Common myeloid progenitor, CD34-positive (primary cell): ENCODE measurements at regions not wholly inside any gene's neighbourhood (a gene's known extent, or its start where the extent isn't known, plus 50 kb on each side); places are given as distances from the start of the nearest gene placed in this dataset.

Experiments used
- CTCF ChIA-PET: fragments of 350-600 bp; sonication (Branson Sonifier 250); formaldehyde crosslinking; loops from one replicate; lab custom pipeline; 2021; ENCODE audit warnings: antibody characterized with exemption; lab: Charles Lee
- POLR2A ChIA-PET: fragments of 350-600 bp; sonication (Branson Sonifier 250); formaldehyde crosslinking; loops from one replicate; lab custom pipeline; 2021; ENCODE audit warnings: antibody characterized with exemption; lab: Charles Lee
- DNase-seq, 3 donors: peaks; one replicate each; pipeline versions ENCODE4 v3.0.0 to v3.0.0-alpha.2; 2013
- H3K27ac ChIP-seq, 2 experiments: 1 replicate in 1 of 2; 2 replicates in 1 of 2; pipeline ENCODE4 v1.7.0; 2013; ENCODE audit warnings: inconsistent platforms in 2 of 2, low read length in 2 of 2, mild to moderate bottlenecking in 2 of 2, low read depth in 1 of 2, moderate library complexity in 1 of 2; ENCODE audit not compliant: severe bottlenecking in 2 of 2, insufficient read depth in 1 of 2, poor library complexity in 1 of 2
- H3K27me3 ChIP-seq, 5 experiments: replicated peaks in 2 of 5; 1 replicate in 3 of 5; 2 replicates in 2 of 5; pipeline versions ENCODE4 v1.6.1 to v1.7.0; 2013; ENCODE audit warnings: low read length in 4 of 5, mild to moderate bottlenecking in 2 of 5, moderate library complexity in 2 of 5, inconsistent platforms in 1 of 5; ENCODE audit not compliant: insufficient read depth in 5 of 5, control insufficient read depth in 4 of 5
- H3K36me3 ChIP-seq, 4 experiments: 1 replicate in 2 of 4; 2 replicates in 2 of 4; pipeline versions ENCODE4 v1.6.1 to v1.7.0; 2013; ENCODE audit warnings: low read length in 3 of 4, control low read depth in 1 of 4, mild to moderate bottlenecking in 1 of 4; ENCODE audit not compliant: control insufficient read depth in 4 of 4, insufficient read depth in 4 of 4
- H3K4me1 ChIP-seq, 4 experiments: 1 replicate in 3 of 4; 2 replicates in 1 of 4; pipeline versions ENCODE4 v1.6.1 to v1.7.1; 2013; ENCODE audit warnings: low read length in 3 of 4, mild to moderate bottlenecking in 3 of 4, control low read depth in 1 of 4, inconsistent platforms in 1 of 4, moderate library complexity in 1 of 4; ENCODE audit not compliant: control insufficient read depth in 4 of 4, insufficient read depth in 4 of 4; ENCODE audit errors: control extremely low read depth in 1 of 4
- H3K4me3 ChIP-seq, 7 experiments: 1 replicate in 4 of 7; 2 replicates in 3 of 7; pipeline versions ENCODE4 v1.5.1 to v1.7.0; 2013; ENCODE audit warnings: mild to moderate bottlenecking in 7 of 7, low read length in 6 of 7, moderate library complexity in 6 of 7, inconsistent platforms in 2 of 7, low read depth in 2 of 7, control low read depth in 1 of 7; ENCODE audit not compliant: insufficient read depth in 4 of 7, control insufficient read depth in 1 of 7; ENCODE audit errors: extremely low read depth in 1 of 7
- H3K9me3 ChIP-seq, 5 experiments: 1 replicate in 4 of 5; 2 replicates in 1 of 5; pipeline versions ENCODE4 v1.6.1 to v1.7.1; 2013; ENCODE audit warnings: low read length in 4 of 5, mild to moderate bottlenecking in 2 of 5, inconsistent platforms in 1 of 5, low read depth in 1 of 5, moderate library complexity in 1 of 5; ENCODE audit not compliant: control insufficient read depth in 4 of 5, insufficient read depth in 2 of 5; ENCODE audit errors: control extremely low read depth in 1 of 5
- WGBS: methylation state at CpG from one replicate; pipeline ENCODE4 v1.1.5; 2013; ENCODE audit not compliant: insufficient coverage; 5-methylcytosine and 5-hydroxymethylcytosine counted together

DNA sequence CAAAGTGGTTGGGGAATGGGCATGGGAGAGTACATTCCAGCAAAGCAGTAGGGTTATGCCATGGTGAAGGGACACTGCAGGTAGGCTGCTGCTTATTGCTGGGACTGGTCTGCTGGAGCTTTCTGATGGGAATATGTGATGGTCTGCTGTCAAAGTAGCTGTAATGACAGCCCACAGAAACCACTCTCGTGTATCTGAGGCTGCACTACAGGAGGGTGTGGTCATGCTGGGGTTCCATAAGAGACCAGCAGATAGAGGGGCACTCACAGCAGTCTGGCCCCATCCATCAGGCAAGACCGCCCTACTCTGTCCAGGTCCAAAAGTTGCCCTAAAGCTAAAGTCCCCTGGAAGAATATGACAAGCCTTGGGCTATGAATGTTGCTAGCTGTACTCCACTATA lies 739.3 kb downstream of the COL12A1 start:
- Histone ChIP-seq H3K36me3 (no peaks in the 10 kb centered on the region), H3K4me3 (no peak overlapping the region), H3K27ac (no peak overlapping the region), H3K4me1 (no peaks in the 10 kb centered on the region), H3K9me3 (no peaks in the 10 kb centered on the region), H3K27me3 (no peaks in the 10 kb centered on the region)
- WGBS: 100% methylated on average over 1 of the region's 2 CpGs
- ChIA-PET POLR2A (no interaction called here), CTCF (no interaction called here)
- no peak for DNase-seq

DNA sequence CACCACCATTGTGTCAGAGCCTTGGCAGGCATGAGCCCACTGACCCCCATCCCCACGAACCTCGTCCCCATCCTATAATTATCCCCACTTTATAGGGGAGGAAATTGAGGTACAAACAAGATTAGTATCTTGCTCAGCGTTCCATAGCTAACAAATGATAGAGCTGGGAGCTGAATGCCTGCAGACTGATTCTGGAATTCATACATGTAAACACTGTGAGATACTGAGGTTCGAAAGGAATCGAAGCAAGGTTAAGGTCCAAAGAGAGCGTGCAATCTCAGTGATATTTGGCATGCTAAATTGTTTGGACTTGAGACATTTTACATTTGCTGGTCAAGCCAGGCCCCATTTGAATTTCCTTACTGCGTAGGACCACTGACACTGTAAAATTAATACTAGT lies 746.6 kb downstream of the COL12A1 start:
- no peak for DNase-seq
- 100% methylated on average over 3 of the region's 7 CpGs for WGBS
- no peaks in the 10 kb centered on the region for H3K9me3 ChIP-seq
- no peaks in the 10 kb centered on the region for H3K27me3 ChIP-seq
- CTCF ChIA-PET: no interaction called here
- H3K36me3 ChIP-seq: no peaks in the 10 kb centered on the region
- H3K4me3 ChIP-seq: no peak overlapping the region
- no peak overlapping the region for H3K27ac ChIP-seq
- no peaks in the 10 kb centered on the region for H3K4me1 ChIP-seq
- POLR2A ChIA-PET: no interaction called here

DNA sequence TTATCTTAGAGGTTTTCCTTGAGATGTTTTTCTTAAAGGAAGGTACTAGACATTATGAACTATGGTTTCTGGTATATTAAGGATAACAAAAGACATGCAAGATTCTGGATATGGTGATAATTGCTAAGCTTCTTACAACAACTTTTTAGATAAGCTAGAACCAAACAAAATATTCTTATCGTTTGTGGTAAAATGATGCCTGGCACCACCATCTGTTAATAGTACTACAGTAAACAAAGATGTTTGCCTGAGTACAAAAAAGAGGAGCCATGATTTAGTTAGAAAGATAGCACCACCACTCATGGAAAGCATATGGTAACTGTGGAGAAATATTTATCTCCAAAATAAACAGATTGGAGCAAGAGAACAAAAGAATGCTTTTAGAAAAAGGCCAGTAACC lies 747.3 kb downstream of the COL12A1 start:
- Histone ChIP-seq H3K4me1 (no peaks in the 10 kb centered on the region), H3K27me3 (peaks cover 0 to 4% (median 0%) of the 10 kb centered on the region in 5 experiments), H3K4me3 (no peak overlapping the region), H3K36me3 (no peaks in the 10 kb centered on the region), H3K9me3 (no peaks in the 10 kb centered on the region), H3K27ac (no peak overlapping the region)
- DNase-seq: no peak
- no CpG with 5 or more reads among the region's 1 CpG for WGBS
- CTCF ChIA-PET: no interaction called here
- POLR2A ChIA-PET: no interaction called here

DNA sequence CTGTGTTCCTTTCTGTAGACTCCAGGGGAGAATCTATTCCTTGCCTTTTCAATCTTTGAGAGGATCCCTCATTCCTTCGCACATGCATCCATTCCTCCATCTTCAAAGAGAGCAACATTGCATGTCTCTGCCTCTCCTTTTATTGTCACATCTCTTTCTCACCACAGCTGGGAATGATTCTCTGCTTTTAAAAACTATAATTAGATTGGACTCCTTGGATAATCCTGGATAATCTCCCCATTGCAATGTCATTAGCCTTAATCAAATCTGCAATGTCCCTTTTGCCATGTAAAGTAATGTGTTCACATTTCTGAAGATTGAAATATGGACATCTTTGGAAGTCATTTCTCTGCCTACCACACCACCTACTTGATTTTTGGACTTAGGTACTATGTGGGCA lies 750.1 kb downstream of the COL12A1 start:
- Histone ChIP-seq H3K4me1 (no peaks in the 10 kb centered on the region), H3K27me3 (peaks cover 0 to 4% (median 0%) of the 10 kb centered on the region in 5 experiments), H3K9me3 (no peaks in the 10 kb centered on the region), H3K27ac (no peak overlapping the region), H3K4me3 (no peak overlapping the region), H3K36me3 (no peaks in the 10 kb centered on the region)
- no peak for DNase-seq
- CTCF ChIA-PET: no interaction called here
- POLR2A ChIA-PET: no interaction called here
- WGBS: 100% methylated on average over 1 of the region's 1 CpG

DNA sequence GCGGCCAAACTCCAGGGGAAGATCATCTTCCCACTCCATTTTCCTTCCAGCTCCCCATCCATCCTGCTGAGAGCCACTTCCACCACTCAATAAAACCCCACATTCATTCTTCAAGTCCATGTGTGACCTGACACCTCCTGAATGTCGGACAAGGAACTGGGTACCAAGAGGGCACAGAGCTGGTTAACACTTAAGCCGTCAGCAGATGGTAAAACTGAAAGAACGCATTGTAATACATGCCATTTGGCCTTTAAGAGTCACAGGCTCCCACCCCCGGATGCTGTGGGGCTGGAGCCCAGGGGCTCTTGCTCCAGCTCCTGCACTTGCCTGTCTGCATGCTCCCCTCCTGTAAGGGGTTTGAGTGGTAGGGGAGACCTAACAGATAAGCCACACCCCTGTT lies 753.9 kb downstream of the COL12A1 start:
- Histone ChIP-seq H3K36me3 (no peaks in the 10 kb centered on the region), H3K27ac (no peak overlapping the region), H3K4me1 (no peaks in the 10 kb centered on the region), H3K27me3 (peaks cover 0 to 6% (median 0%) of the 10 kb centered on the region in 5 experiments), H3K9me3 (no peaks in the 10 kb centered on the region), H3K4me3 (no peak overlapping the region)
- WGBS: 93% methylated on average over 3 of the region's 5 CpGs
- DNase-seq: no peak
- ChIA-PET POLR2A (no interaction called here), CTCF (no interaction called here)

DNA sequence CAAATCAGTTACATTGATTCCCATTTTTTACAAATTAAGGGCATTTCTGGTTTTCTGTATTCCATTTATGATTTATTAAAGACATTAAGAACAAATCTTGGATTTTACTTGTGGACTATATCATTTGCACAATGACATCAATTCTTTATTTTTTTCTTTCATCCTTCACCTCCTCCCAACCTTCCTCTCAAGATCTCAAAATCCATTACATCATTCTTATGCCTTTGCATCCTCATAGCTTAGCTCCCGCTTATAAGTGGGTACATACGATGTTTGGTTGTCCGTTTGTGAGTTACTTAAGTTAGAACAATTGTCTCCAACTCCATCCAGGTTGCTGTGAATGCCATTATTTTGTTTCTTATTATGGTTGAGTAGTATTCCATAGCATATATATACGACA lies 752.8 kb downstream of the CD109 start:
- Histone ChIP-seq H3K4me3 (no peak overlapping the region), H3K27ac (no peak overlapping the region), H3K36me3 (no peaks in the 10 kb centered on the region), H3K27me3 (peaks cover 0 to 5% (median 0%) of the 10 kb centered on the region in 5 experiments), H3K9me3 (no peaks in the 10 kb centered on the region), H3K4me1 (no peaks in the 10 kb centered on the region)
- DNase-seq: no peak
- no CpG with 5 or more reads among the region's 4 CpGs for WGBS
- CTCF ChIA-PET: no interaction called here
- POLR2A ChIA-PET: no interaction called here

DNA sequence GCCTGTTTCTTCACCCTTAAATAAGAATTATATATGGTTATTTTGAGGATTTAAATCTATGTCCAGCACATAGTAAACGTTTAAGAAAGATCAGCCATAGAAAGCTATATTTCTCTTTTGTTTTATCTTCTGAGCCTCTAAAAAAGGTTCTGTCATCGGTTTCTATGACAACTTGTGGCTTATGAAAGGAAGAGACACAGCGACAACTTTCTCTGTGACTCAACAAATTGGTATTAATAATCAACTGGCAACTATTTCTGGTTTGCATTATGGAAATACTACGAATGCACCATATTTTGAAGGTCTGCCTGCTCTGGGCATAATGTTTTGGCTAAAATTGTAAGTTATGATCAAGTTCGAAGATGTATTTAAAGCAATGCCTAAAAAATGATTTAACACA lies 751.0 kb downstream of the CD109 start:
- 85% methylated on average over 2 of the region's 5 CpGs for WGBS
- Histone ChIP-seq H3K4me1 (no peaks in the 10 kb centered on the region), H3K9me3 (no peaks in the 10 kb centered on the region), H3K27ac (no peak overlapping the region), H3K27me3 (peaks cover 0 to 3% (median 0%) of the 10 kb centered on the region in 5 experiments), H3K4me3 (no peak overlapping the region), H3K36me3 (no peaks in the 10 kb centered on the region)
- ChIA-PET POLR2A (no interaction called here), CTCF (no interaction called here)
- DNase-seq: peak in 1 of 3 donors; percentile 11
